H1 (cell line): ENCODE measurements at regions not wholly inside any gene's neighbourhood (a gene's known extent, or its start where the extent isn't known, plus 50 kb on each side); places are given as distances from the start of the nearest gene placed in this dataset.

Experiments
- BRCA1 ChIP-seq: IDR thresholded peaks from 2 replicates; pipeline ENCODE4 v1.6.1; 2012; ENCODE audit warnings: low read depth, low read length, improper control_type of control experiment
- CHD7 ChIP-seq: fragments of 300-600 bp; sonication (generic); IDR thresholded peaks from 2 replicates; pipeline ENCODE4 v1.7.1; 2012; ENCODE audit warnings: low read length, moderate library complexity, mild to moderate bottlenecking, inconsistent platforms; ENCODE audit not compliant: insufficient replicate concordance
- GTF2F1 ChIP-seq: IDR thresholded peaks from 2 replicates; pipeline ENCODE4 v1.6.1; 2012; ENCODE audit warnings: low read depth, low read length, improper control_type of control experiment, borderline replicate concordance
- SP4 ChIP-seq: IDR thresholded peaks from 2 replicates; pipeline ENCODE4 v1.6.1; 2012; ENCODE audit warnings: low read length, inconsistent platforms
- TF ChIP-seq, protein P1 (sequence below), 3 experiments: IDR thresholded peaks; 1 replicate in 2 of 3; 2 replicates in 1 of 3; pipeline versions ENCODE4 v1.5.1 to v1.6.1; 2011; ENCODE audit warnings: low read length in 3 of 3, mild to moderate bottlenecking in 3 of 3, inconsistent platforms in 2 of 3, low read depth in 1 of 3, moderate library complexity in 1 of 3; ENCODE audit not compliant: insufficient read depth in 1 of 3; ENCODE audit errors: control extremely low read depth in 1 of 3

DNA sequence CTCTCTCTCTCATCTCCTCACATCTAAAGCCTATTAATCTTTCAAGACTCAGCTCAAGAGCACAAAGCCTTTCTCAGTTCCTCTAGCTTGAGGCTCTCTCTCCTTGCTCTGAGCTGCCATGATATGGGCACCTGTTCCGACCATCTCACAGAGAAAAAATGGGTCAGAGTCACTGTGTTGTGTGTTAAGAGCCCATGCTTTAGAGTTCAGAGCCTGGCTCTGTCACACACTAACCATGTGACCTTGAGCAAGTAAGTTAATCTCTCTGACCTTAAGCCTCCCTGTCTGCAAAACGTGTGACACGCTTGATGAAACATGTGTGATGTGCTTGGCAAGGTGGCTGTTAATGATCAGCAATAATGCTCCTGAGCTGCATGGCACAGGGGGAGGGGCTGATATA lies 245.2 kb downstream of the DLEU7 start (continued):
- TF ChIP-seq CHD7, result no peak
- no peak for TF ChIP-seq GTF2F1
- TF ChIP-seq, protein P1, sequence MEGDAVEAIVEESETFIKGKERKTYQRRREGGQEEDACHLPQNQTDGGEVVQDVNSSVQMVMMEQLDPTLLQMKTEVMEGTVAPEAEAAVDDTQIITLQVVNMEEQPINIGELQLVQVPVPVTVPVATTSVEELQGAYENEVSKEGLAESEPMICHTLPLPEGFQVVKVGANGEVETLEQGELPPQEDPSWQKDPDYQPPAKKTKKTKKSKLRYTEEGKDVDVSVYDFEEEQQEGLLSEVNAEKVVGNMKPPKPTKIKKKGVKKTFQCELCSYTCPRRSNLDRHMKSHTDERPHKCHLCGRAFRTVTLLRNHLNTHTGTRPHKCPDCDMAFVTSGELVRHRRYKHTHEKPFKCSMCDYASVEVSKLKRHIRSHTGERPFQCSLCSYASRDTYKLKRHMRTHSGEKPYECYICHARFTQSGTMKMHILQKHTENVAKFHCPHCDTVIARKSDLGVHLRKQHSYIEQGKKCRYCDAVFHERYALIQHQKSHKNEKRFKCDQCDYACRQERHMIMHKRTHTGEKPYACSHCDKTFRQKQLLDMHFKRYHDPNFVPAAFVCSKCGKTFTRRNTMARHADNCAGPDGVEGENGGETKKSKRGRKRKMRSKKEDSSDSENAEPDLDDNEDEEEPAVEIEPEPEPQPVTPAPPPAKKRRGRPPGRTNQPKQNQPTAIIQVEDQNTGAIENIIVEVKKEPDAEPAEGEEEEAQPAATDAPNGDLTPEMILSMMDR (IDR thresholded peaks at IDR 0.05; ENCODE audit: control extremely low read depth in 1 of 3, insufficient read depth in 1 of 3, low read depth in 1 of 3, low read length in 3 of 3), result no peak
- no peak for TF ChIP-seq SP4
- TF ChIP-seq BRCA1, result no peak
